ENCODE measurements at regions not wholly inside any gene's neighbourhood (a gene's known extent, or its start where the extent isn't known, plus 50 kb on each side); places are given as distances from the start of the nearest gene placed in this dataset.

DNA sequence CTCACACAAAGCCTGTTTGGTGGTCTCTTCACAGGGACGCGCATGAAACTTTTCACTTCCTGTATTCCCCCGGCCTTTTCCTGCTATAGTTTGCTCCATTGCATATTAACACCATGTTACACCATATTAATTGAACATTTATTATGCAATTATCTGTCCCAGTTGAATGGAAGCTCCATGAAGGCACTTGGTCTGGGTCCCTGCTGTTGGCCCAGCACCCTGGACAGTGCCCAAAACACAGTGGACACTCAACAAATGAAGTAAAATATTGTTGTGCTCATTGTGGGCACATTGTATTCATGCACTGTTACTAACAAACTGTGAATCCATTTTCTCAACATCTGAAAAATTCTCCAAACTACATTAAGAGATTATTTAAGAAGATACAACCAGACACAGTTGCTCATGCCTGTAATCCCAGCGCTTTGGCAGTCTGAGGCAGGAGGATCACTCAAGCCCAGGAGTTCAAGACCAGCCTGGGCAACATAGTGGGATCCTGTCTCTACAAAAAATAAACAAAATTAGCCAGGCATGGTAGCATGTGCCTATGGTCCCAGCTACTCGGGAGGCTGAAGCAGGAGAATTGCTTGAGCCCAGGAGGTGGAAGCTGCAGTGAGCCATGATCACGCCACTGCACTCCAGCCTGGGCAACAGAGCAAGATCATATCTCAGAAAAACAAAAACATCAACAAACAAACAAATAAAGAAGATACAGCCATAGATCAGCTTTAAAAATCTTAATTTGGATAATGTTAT is 292.7 kb upstream of the TENM3 start:
- ATAC-seq (ENCODE audit: insufficient read depth, low read depth) (no peak), DNase-seq (no peak)
- Histone ChIP-seq H3K27ac (ENCODE audit: low read length) (no peak overlapping the region), H4K20me1 (ENCODE audit: insufficient read depth, low read length) (no peaks in the 10 kb centered on the region), H3K36me3 (ENCODE audit: insufficient read depth, low read length) (no peaks in the 10 kb centered on the region), H3K9me3 (ENCODE audit: insufficient read depth, low read length, severe bottlenecking) (no peaks in the 10 kb centered on the region), H3K4me2 (ENCODE audit: insufficient read depth, low read length) (no peak overlapping the region), H2AFZ (ENCODE audit: low read depth, low read length) (no peak overlapping the region), H3K9ac (ENCODE audit: low read depth, low read length) (no peak overlapping the region), H3K27me3 (ENCODE audit: insufficient read depth, low read length, poor library complexity) (no peaks in the 10 kb centered on the region), H3K4me1 (ENCODE audit: insufficient read depth, low read length) (no peaks in the 10 kb centered on the region), H3K4me3 (ENCODE audit: low read depth in 1 of 2, low read length in 2 of 2) (no peak overlapping the region), H3K79me2 (ENCODE audit: insufficient read depth, low read length) (no peaks in the 10 kb centered on the region)
- no peak for TF ChIP-seq EZH2 (IDR thresholded peaks at IDR 0.05; ENCODE audit: borderline replicate concordance, low read depth, low read length, severe bottlenecking)
- TF ChIP-seq, protein P1, sequence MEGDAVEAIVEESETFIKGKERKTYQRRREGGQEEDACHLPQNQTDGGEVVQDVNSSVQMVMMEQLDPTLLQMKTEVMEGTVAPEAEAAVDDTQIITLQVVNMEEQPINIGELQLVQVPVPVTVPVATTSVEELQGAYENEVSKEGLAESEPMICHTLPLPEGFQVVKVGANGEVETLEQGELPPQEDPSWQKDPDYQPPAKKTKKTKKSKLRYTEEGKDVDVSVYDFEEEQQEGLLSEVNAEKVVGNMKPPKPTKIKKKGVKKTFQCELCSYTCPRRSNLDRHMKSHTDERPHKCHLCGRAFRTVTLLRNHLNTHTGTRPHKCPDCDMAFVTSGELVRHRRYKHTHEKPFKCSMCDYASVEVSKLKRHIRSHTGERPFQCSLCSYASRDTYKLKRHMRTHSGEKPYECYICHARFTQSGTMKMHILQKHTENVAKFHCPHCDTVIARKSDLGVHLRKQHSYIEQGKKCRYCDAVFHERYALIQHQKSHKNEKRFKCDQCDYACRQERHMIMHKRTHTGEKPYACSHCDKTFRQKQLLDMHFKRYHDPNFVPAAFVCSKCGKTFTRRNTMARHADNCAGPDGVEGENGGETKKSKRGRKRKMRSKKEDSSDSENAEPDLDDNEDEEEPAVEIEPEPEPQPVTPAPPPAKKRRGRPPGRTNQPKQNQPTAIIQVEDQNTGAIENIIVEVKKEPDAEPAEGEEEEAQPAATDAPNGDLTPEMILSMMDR (IDR thresholded peaks at IDR 0.05; ENCODE audit: borderline replicate concordance, extremely low read depth, low read length, poor library complexity, severe bottlenecking), result no peak

DNA sequence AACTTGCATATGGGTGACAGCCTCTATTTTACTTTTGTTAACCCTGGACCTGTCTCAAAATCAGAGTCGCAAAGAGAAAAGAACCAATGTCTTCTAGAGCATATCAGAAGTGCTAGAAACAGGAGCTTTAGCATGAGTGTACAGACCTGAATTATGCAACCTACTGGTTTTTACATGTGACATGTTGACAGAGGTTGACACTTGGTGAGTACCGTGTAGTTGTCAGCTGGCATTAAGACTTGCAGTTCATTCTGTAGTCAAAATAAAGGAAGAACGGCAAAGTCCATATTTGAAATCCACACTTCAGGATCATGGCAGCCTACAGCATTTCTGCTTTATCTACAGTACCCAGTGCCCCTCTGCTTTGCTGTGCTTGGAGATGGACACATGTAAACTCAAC is 291.9 kb upstream of the TENM3 start:
- no peak overlapping the region for H3K4me2 ChIP-seq (ENCODE audit: insufficient read depth, low read length)
- no peak overlapping the region for H2AFZ ChIP-seq (ENCODE audit: low read depth, low read length)
- no peak overlapping the region for H3K9ac ChIP-seq (ENCODE audit: low read depth, low read length)
- H3K27ac ChIP-seq (ENCODE audit: low read length), result no peak overlapping the region
- no peak for TF ChIP-seq EZH2 (IDR thresholded peaks at IDR 0.05; ENCODE audit: borderline replicate concordance, low read depth, low read length, severe bottlenecking)
- TF ChIP-seq, protein P1 (IDR thresholded peaks at IDR 0.05; ENCODE audit: borderline replicate concordance, extremely low read depth, low read length, poor library complexity, severe bottlenecking), result no peak
- H3K9me3 ChIP-seq (ENCODE audit: insufficient read depth, low read length, severe bottlenecking), result no peaks in the 10 kb centered on the region
- no peak for ATAC-seq (ENCODE audit: insufficient read depth, low read depth)
- H3K4me1 ChIP-seq (ENCODE audit: insufficient read depth, low read length), result no peaks in the 10 kb centered on the region
- H4K20me1 ChIP-seq (ENCODE audit: insufficient read depth, low read length), result no peaks in the 10 kb centered on the region
- no peak overlapping the region for H3K4me3 ChIP-seq (ENCODE audit: low read depth in 1 of 2, low read length in 2 of 2)
- H3K27me3 ChIP-seq (ENCODE audit: insufficient read depth, low read length, poor library complexity), result no peaks in the 10 kb centered on the region
- H3K36me3 ChIP-seq (ENCODE audit: insufficient read depth, low read length), result no peaks in the 10 kb centered on the region
- no peaks in the 10 kb centered on the region for H3K79me2 ChIP-seq (ENCODE audit: insufficient read depth, low read length)
- DNase-seq, result no peak

DNA sequence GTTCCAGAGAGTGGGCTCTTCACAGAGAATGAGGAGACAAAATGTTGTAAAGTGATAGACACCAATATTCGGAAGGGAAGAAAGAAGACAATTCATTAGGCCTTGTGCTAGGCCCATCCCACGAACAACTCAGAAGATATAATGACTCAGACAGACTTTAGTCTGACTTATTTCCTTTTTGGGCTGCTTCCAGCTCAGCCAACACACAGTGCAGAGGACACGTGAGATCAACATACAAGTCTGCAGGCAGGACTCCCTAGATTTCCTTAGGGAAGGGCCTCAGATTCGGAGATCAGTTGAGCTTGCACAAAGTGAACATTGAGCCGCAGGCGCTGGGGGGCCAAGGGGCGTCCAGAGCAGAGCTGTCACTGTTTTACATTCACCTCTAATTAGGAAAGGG is 290.7 kb upstream of the TENM3 start:
- no peak for TF ChIP-seq EZH2 (IDR thresholded peaks at IDR 0.05; ENCODE audit: borderline replicate concordance, low read depth, low read length, severe bottlenecking)
- TF ChIP-seq, protein P1 (IDR thresholded peaks at IDR 0.05; ENCODE audit: borderline replicate concordance, extremely low read depth, low read length, poor library complexity, severe bottlenecking), result no peak
- H3K36me3 ChIP-seq (ENCODE audit: insufficient read depth, low read length), result no peaks in the 10 kb centered on the region
- no peaks in the 10 kb centered on the region for H4K20me1 ChIP-seq (ENCODE audit: insufficient read depth, low read length)
- no peaks in the 10 kb centered on the region for H3K27me3 ChIP-seq (ENCODE audit: insufficient read depth, low read length, poor library complexity)
- ATAC-seq (ENCODE audit: insufficient read depth, low read depth) (no peak), DNase-seq (no peak)
- H3K27ac ChIP-seq (ENCODE audit: low read length), result no peak overlapping the region
- H3K4me1 ChIP-seq (ENCODE audit: insufficient read depth, low read length), result no peaks in the 10 kb centered on the region
- H3K9ac ChIP-seq (ENCODE audit: low read depth, low read length), result no peak overlapping the region
- H3K79me2 ChIP-seq (ENCODE audit: insufficient read depth, low read length), result no peaks in the 10 kb centered on the region
- H2AFZ ChIP-seq (ENCODE audit: low read depth, low read length), result no peak overlapping the region
- no peak overlapping the region for H3K4me2 ChIP-seq (ENCODE audit: insufficient read depth, low read length)
- no peaks in the 10 kb centered on the region for H3K9me3 ChIP-seq (ENCODE audit: insufficient read depth, low read length, severe bottlenecking)
- no peak overlapping the region for H3K4me3 ChIP-seq (ENCODE audit: low read depth in 1 of 2, low read length in 2 of 2)
